HG03571 (cell line): ENCODE measurements at regions not wholly inside any gene's neighbourhood (a gene's known extent, or its start where the extent isn't known, plus 50 kb on each side); places are given as distances from the start of the nearest gene placed in this dataset.
A peak's percentile ranks its signal among the peaks of the same experiment; 100 is the strongest.
"Not testable (repeated sequence)": the region's sequence is repeated elsewhere in the genome, so short reads cannot be mapped to it uniquely, and the experiment has no call there.

Experiments used
- ATAC-seq: cut with Tn5 transposase; IDR thresholded peaks from one replicate; pipeline ENCODE4 v1.9.1; 2021; ENCODE audit not compliant: unreplicated experiment

DNA sequence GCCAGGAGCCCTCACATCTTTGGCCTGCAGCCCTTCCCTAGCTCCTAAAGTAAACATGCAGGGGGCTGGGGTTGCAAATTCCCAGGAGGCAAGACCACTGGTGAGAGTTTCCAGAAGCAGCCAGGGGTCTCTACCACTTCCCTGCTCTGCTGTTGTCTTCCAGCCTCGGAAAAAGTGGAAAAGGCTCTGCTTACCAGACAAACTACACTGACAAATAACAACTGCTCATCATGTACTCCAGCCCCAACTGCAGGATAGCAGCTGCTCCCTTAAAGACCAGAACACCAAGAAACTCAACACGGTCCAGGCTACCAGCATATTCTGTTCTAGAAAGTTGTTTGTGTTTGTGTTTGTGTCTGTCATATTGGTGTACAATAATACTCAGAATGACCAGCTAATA lies 187.5 kb upstream of the MARCKS start:
- ATAC-seq: no peak

DNA sequence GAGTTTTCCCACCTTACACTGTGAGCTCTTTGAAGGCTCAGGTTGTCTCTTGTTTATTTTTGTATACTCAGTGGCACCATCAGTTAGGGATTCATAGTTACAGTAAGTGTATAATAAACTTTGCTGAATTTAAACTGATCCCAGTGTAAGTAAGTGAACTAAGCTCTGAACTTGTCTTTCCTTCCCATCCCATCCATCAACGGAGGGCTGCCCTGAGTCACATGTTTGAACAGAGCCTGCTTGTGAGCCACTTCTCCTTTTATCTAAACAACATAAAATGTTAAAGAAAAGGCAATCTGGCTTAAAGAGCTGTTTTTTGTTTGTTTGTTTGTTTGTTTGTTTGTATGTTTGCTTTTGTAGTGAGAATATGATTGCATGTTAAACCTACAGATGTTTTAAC lies 185.7 kb upstream of the MARCKS start:
- no peak for ATAC-seq

DNA sequence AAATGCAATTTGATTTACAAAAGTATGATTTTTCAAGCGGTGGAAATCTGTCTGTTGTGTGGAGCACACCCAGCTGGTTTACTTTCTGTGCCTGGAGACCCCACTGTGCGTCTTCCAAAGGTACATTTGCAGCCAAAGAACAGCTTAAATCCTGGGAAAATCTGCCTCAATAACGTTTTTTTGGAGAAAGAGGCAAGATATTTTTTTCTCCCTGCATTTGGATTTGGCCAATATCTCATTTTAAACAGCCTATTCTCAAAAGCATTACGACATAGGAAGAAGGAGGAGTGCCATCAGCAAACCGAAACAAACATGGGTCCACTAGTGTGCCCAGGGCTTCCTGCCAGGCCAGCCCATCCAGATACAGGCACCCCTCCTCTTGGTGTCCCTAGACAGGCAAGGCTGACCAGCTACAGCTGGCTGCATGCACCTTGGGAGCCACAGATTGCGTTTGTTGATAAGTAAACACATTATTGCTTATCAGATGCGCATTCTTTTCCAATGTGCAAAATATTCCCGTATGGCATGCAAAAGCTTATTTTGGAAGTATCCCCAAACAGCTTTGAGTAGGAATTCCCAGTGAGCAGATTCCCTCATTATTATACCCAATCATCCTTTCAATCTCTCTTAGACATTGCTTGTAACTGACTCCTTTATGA lies 184.5 kb upstream of the MARCKS start:
- ATAC-seq: no peak

DNA sequence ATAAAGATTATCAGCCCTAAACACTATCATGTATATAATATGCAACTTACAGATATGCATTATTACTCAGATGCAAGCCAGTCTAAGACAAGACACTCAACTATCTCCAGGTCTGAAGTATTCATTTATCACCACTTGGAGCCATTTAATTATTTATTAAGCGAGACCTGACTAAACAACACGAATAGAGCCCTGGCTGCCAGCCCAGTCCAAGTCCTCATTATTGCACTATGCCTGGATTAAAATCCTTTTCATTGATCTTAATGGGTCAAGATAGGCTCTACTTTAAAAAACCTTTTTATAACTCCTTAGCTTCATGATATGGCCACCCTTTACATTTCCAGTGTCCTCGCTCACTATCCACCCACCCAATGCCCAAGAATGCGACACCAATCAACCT lies 183.1 kb upstream of the MARCKS start:
- ATAC-seq: no peak

DNA sequence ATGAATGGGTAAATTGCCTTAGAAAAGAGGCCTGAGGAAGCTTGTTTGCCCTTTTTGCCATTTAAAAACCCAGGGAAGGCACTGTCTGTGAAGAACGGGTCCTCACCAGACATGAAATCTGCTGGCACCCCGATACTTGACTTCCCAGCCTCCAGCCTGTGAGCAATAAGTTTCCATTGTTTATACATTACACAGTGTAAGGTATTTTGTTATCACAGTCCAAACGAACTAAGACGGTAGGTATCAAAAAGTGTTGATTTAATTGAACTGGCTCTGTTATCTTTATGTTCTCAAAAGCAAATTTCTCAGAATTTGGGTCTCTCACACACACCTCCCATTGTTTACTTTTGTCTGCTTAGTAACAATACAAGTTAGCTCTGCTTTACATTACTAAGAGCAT lies 181.1 kb upstream of the MARCKS start:
- no peak for ATAC-seq

DNA sequence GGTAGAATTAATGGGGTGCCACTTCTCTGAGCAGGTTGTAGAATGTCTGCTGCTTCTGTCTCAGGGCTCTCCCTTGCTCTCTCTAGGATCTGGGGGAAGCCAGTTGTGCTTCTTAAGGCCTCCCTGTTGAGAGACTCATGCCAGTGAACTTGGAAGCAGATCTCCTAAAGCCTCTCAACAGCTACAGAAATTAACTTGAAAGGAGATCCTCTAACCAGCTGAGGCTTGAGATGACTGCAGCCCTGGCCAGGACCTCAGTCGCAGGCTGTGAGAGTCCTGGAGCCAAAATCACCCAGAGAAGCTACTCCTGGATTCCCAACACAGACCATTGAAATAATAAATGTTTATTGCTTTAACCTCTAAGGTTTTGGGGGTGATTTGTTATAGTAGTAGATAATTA lies 180.2 kb upstream of the MARCKS start:
- no peak for ATAC-seq

DNA sequence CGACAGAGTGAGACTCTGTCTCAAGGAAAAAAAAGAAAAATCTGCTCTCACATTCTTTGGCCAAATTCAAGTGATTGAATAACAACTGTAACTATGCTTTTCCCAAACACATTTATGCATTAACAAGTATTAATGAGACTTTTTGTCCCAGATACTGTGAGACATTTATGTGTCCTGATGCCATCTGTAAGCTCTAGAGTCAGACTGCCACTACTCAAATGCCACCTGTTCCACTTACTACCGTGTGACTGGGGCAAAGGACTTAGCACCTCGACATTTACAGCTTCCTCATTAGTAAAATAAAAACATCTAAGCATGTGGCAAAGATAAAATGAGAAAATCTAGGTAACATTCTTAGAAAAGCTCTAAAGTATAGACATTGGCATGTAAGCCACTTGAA lies 178.1 kb upstream of the MARCKS start:
- ATAC-seq: no peak

DNA sequence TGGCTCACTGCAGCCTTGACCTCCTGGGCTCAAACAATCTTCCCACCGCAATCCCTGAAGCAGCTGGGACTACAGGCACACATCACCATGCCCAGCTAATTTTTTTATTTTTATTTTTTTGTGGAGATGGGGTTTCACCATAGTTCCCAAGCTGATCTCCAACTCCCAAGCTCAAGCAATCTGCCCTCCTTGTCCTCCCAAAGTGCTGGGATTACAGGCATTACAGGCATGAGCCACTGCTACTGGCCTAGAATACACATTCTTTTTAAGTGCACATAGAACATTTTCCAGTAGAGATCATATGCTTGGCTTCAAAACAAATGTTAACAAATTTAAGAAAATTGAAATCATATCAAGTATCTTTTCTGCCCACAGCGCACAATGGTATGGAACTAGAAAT lies 176.8 kb upstream of the MARCKS start:
- no peak for ATAC-seq

DNA sequence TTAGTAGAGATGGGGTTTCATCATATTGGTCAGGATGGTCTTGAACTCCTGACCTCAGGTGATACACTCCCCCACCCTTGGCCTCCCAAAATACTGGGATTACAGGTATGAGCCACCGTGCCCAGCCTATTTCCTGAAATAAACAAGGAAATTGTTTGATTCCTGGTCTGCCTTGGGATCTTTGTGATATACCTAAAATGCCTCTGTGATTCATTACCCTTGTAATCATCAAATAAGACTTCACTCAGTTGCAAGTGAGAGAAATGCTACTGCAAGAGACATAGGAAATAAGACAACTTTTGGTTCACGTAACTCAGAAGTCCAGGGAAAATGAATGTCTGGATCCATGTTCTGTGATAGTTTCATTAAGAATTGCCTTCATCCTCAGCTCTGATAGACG lies 173.2 kb upstream of the MARCKS start:
- ATAC-seq: no peak

DNA sequence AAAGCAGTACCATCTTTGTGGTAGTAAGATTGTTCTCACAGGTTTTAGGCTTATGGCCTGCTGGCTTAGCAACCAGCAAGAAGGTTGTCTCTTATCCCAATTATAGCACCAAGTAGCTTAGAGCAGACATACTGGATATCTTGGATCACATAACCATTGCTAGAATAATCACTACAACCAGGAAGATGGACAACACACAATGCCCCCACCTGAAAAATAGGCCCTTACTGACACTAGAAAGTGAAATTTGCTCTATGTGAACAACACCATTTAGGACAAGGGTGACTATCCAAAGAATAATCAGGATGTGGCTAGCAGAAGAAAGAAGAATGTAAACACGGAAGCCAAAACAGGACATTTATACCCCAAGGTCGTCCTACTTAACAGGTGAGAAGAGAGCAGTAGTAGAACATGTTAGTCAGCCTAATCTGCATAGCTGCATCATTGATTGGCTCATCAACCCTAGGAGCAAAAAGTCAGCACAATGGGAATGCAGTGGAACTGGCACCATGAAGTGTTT lies 172.7 kb upstream of the MARCKS start:
- no peak for ATAC-seq

DNA sequence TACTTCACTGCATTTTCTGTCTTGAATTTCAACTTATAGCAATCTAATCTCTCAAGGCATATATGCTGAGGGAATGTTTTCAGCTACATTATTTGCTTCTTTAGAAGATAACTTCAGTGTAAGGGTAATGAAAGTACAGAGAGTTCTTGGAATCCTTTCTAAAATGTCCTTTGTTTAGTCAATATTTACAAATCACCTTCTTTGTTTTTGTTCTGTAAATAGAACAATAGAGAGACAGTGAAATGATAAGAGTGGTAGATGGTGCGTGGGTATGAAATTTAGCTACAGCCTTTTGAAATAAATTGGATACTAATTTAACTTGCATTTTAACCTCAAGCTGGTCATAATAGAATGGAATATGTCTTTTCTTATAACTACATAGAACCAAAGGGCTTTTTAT lies 171.1 kb upstream of the MARCKS start:
- ATAC-seq: no peak

DNA sequence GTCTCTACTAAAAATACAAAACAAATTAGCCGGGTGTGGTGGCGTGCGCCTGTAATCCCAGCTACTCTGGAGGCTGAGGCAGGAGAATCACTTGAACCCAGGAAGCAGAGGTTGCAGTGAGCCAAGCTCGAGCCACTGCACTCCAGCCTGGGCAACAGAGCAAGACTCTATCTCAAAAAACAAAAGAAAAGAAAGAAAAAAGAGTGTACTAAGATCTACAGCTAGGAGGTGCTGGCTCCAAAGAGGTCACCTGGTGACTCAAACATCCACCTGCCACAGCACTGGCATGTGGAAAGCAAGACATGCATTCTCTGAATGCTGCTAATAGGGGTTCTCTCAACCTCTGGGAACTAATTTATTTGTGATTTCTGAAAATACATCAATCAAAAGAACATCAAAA lies 167.5 kb upstream of the MARCKS start:
- ATAC-seq: not testable (repeated sequence)

DNA sequence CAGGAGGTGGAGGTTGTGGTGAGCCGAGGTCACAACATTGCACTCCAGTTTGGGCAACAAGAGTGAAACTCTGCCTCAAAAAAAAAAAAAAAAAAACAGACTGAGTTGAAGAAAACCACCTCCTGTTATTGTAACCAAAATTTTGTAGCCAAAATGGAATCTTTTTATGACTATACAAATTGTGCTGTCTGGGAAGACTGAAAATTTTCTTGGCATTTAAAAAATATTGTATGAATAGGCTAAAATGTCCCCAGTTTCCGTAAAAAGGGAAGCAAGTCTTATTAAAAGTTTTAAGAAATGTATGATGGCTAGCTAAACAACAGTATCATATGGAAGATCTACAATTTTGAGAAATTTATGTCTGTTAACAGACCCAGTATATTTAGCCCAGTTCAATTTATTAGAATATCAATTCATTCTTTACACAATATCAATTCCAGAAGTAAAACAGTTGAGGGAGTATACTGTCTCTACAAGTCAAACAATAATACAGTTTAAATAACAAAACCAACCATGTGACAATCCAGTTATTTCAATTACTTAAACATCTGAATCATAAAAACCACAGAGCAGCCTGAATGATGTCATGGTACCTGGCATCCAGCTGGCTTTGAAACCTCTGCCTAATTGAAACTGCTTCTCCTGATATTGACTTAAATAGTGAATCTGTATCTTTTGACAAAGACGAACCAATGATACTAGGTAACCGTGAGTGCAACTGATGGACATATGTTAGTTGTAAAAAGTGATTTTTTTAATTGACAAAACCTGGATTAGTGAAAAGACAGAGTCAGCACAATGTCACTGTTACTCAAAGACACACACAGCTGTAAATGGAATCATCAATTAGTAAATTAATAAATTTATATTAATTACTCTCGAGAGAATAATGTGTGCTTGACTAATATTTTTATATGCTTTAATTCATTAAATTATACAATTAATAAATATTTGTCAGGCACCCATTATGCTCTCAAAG lies 166.6 kb upstream of the MARCKS start:
- ATAC-seq: peak; percentile 64

DNA sequence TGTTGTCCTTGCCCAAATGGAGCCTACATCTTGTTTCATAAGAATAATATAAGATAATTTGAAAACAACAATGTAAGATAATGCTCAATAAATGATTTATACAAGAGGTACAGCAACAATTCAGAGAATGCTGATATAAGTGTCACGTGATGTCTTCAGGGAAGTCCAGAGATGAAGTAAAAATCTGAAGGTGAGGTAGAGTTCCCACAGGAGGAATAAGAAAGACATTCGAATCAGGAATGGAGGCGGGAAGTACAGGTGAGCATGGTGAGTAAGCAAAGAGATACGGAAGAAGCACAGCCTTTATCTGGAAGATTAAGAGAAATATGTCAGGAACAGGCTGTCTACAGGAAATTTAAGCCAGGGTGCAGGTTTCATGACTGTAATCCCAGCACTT lies 165.9 kb upstream of the MARCKS start:
- no peak for ATAC-seq

DNA sequence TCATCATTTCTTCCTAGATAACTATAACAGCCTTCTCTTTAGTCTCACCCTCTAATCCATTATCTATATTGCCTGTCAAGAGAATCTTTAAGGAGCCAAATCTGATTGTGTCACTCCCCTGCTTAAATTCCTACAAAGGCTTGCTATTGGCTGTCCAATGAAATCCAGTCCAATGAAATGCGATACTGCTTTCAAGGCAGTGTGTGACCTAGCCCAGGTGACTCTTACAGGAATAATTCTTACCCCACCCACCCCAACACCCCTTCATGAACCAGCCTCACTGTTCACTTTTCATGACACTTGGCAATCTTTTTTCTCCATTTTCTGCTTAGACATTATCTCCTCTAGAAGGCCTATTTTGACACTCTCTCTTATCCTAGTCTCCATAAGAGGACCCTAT lies 163.3 kb upstream of the MARCKS start:
- no peak for ATAC-seq

DNA sequence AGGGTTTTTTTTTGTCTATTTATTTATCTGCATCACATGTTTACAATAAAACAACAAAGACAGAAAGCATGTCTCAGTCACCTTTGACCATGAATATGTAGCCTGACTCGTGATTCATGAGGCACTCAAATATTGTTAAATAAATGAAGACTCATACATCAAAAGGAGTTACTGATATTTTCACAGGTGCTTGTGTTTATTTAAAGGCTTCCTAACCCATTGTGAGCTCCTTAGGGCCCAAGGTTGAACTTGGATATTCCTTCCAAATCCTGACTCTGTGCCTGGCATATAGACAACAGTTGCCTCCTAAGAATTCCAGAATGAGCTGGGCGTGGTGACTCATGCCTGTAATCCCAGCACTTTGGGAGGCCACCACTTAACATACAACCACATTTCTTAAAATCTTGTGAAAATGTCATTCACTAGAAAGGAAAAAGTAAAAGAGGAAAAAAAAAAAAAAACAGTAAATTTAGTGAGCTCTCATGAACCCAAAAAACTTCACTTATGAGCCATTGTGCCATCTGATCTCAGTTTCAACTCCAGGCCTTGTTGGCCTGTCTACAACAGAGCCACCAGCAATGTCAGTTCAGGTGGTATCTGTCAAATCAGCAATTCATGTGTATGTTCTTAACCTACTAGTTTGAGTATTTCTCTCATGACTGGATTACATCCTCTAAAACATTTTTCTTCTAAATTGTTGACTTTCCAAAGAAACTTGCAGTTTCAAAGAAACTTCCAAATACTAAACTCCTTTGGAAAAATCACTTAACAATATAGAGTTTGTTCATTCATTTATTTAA lies 162.7 kb upstream of the MARCKS start:
- ATAC-seq: no peak

DNA sequence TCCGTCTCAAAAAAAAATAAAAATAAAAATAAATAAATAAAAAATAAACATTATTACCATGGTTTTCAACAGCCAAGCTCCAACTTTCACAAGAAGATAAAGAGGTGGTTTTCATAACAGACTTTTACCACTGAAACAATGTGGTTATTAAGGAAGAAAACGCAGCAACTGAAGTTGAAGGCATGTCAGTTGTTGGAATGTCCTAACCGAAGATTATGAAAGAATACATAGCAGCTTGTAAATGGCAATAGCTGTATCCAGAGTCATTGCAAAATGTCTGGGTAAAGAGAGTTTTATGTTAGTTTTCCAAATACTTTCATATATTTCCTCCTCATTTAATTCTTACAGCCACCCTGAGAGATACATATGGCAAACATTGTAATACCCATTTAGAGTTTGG lies 161.6 kb upstream of the MARCKS start:
- ATAC-seq: no peak

DNA sequence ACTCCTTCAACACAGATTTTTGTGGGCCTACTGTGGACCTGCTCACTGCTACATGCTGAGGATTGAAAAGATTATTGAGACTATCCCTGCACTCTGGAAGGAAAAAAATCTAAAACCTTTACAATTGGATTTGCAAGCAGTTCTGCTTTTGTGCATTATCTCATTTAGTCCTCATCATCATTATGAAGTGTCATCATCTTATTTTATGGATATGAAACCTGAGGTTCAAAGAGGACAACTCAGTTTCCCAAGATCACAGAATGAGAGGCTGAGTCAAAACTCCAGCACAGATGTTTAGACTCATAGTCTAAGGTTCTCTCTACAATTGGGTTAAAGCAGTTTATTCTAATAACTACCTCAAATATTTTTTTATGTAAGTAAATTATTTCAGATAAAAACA lies 160.2 kb upstream of the MARCKS start:
- ATAC-seq: no peak

DNA sequence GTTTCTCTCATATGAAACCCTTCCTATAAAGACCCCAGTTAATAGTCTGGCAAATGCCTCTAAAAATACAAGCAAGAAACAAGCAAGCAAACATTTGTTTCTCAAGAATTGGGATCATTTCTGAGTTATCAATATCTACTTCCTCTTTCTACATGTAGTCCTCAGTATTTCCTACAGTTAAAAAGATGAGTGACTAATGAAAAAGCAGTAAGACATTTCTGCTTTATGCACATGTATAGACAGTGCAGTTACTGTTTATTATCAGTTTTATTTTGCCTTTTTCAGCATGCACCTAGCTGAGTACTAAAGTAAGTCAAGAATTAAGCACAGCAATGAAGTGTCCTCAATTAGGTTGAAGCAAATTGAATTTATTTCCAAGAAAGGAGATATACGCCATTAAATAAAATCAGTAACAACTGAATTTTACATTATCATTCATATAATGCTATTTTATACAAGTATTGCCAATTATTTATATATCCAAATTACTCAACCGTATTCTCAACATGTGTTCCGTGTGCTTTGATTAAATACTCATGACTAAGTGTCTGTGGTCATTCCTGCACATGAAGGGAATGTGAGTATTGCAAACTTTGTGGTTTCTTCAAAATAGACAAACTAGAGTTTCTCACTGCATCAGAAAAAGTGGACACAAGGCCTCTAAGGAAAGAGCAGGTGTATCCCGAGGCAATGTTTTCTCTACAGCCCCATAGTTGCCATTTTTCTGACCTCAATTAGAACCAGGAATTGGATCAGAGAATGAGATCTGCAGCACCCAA lies 159.3 kb upstream of the MARCKS start:
- no peak for ATAC-seq

DNA sequence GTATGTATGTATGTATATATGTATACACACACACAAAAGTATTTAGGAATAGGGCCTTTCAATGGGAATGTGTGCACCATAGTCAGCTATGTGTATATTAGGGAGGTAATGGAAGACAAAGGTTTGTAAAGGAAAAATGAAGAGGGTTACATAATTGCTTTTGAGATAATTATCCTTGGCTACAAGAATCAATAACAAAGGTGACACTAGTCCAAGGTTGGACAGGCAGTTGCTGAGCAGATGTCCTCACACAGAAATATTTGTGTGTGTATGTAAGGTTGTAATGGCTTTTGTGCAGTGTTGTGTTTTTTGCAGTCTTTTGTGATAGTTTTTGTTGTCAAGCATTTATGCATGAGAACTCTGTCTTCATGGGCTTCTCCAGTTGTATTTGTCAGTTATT lies 157.9 kb upstream of the MARCKS start:
- ATAC-seq: no peak
